PC-3 (cell line): ENCODE measurements at regions not wholly inside any gene's neighbourhood (a gene's known extent, or its start where the extent isn't known, plus 50 kb on each side); places are given as distances from the start of the nearest gene placed in this dataset.

Source experiments
- ATAC-seq: fragments of 200-7000 bp; cut with Tn5 transposase; 2 replicates; pipeline ENCODE4 v1.9.1; 2020; ENCODE audit warnings: mild to moderate bottlenecking, moderate library complexity
- BruUV-seq: library from RNA; stranded (reverse); fragments of 400-500 nt; replicated peaks from 2 replicates; lab custom pipeline; 2021; lab: Mats Ljungman, UMichigan
- CTCF ChIA-PET: fragments of 300-600 bp; sonication (Branson Sonifier 250); formaldehyde crosslinking; loops from one replicate; lab custom pipeline; 2022; ENCODE audit warnings: antibody characterized with exemption; lab: Charles Lee
- POLR2A ChIA-PET: fragments of 300-600 bp; sonication (Branson Sonifier 250); formaldehyde crosslinking; loops from one replicate; lab custom pipeline; 2022; ENCODE audit warnings: antibody characterized with exemption; ENCODE audit not compliant: unreplicated experiment; lab: Charles Lee
- DNase-seq: peaks from one replicate; pipeline ENCODE4 v3.0.0-alpha.2; 2015
- H2AFZ ChIP-seq: fragments of 300-600 bp; sonication (generic); 2 replicates; pipeline ENCODE4 v1.6.0; 2016; ENCODE audit warnings: antibody characterized with exemption, low read length
- H3F3A ChIP-seq: fragments of 300-600 bp; sonication (generic); one replicate; pipeline ENCODE4 v1.6.0; 2017; ENCODE audit warnings: antibody characterized with exemption, low read length, control low read depth, mild to moderate bottlenecking; ENCODE audit not compliant: unreplicated experiment
- H3K27ac ChIP-seq: fragments of 300-600 bp; sonication (generic); 2 replicates; pipeline ENCODE4 v1.5.1; 2016; ENCODE audit warnings: mild to moderate bottlenecking, low read length
- H3K27me3 ChIP-seq: fragments of 300-600 bp; sonication (generic); 2 replicates; pipeline ENCODE4 v1.6.1; 2016; ENCODE audit warnings: low read length, mixed read lengths
- H3K36me3 ChIP-seq: fragments of 300-600 bp; sonication (generic); 2 replicates; pipeline ENCODE4 v1.6.1; 2016; ENCODE audit warnings: low read depth, mixed run types, low read length, mixed read lengths
- H3K4me1 ChIP-seq: fragments of 300-600 bp; sonication (generic); 2 replicates; pipeline ENCODE4 v1.5.1; 2016; ENCODE audit warnings: low read length; ENCODE audit not compliant: insufficient read depth
- H3K4me2 ChIP-seq: fragments of 300-600 bp; sonication (generic); 2 replicates; pipeline ENCODE4 v1.6.0; 2016; ENCODE audit warnings: low read length
- H3K4me3 ChIP-seq: fragments of 300-600 bp; sonication (generic); 2 replicates; pipeline ENCODE4 v1.5.1; 2016; ENCODE audit warnings: mild to moderate bottlenecking, low read length, mixed read lengths
- H3K79me2 ChIP-seq: fragments of 300-600 bp; sonication (generic); 2 replicates; pipeline ENCODE4 v1.6.1; 2017; ENCODE audit warnings: low read length, mixed read lengths
- H3K9ac ChIP-seq: fragments of 300-600 bp; sonication (generic); 2 replicates; pipeline ENCODE4 v1.6.0; 2016; ENCODE audit warnings: mild to moderate bottlenecking, low read length
- H3K9me2 ChIP-seq: fragments of 300-600 bp; sonication (generic); replicated peaks from 2 replicates; pipeline ENCODE4 v1.6.1; 2016; ENCODE audit warnings: mixed run types, low read length, mixed read lengths
- H3K9me3 ChIP-seq: fragments of 300-600 bp; sonication (generic); 2 replicates; pipeline ENCODE4 v1.6.1; 2016; ENCODE audit warnings: low read length, mixed read lengths
- H4K20me1 ChIP-seq: fragments of 300-600 bp; sonication (generic); 2 replicates; pipeline ENCODE4 v1.6.1; 2016; ENCODE audit warnings: low read length, mixed read lengths
- EZH2 ChIP-seq: fragments of 300-600 bp; sonication (generic); IDR thresholded peaks from one replicate; pipeline ENCODE4 v1.6.1; 2017; ENCODE audit warnings: antibody characterized with exemption, mild to moderate bottlenecking, low read length; ENCODE audit not compliant: unreplicated experiment
- EZH2phosphoT487 ChIP-seq: fragments of 300-600 bp; sonication (generic); IDR thresholded peaks from 2 replicates; pipeline ENCODE4 v1.6.1; 2018; ENCODE audit warnings: mild to moderate bottlenecking, antibody characterized with exemption, low read length, borderline replicate concordance
- intact Hi-C: fragments of 100-400 bp; cut with micrococcal nuclease; formaldehyde crosslinking; loops from 2 replicates; pipeline ENCODE4 v1.9.0; 2023
- TF ChIP-seq, protein P1 (sequence below): fragments of 300-600 bp; sonication (generic); conservative IDR thresholded peaks from 2 replicates; pipeline ENCODE4 v1.5.1; 2017; ENCODE audit warnings: antibody characterized with exemption, low read depth, mild to moderate bottlenecking, low read length

DNA sequence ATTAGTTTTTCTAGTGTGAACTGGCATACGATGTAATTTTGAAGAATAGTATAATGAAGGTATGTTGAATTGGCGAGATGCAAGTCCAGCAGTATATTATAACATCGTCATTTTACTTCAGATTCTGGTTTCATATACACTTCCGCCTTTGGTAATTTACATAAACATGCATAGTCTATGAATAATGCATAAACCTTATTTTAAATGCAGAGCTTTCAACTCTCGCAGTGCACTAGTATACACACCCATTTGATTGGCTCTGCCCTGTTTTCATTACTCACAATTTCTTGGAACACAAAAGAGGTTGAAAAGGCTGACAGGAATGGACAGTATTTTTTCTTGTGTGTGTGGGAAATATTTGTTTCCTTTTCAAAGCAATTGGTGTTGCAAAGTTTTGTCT, 128.9 kb upstream of the CCNH start:
- no peak overlapping the region for H3K9ac ChIP-seq
- H4K20me1 ChIP-seq, result no peaks in the 10 kb centered on the region
- CTCF ChIA-PET, result interaction anchor here (0.6 to 0.8 kb wide), 4 partner anchors 121 to 1149 kb away, joined by 3 to 7 read pairs (median 4); no protein-coding TSS in a partner anchor
- no peaks in the 10 kb centered on the region for H3K36me3 ChIP-seq
- H3K79me2 ChIP-seq, result no peaks in the 10 kb centered on the region
- no peak overlapping the region for H3K27ac ChIP-seq
- intact Hi-C loops, result loop anchor here (1.0 to 5.0 kb wide), 4 partner anchors 206 to 599 kb away; no protein-coding TSS in a partner anchor
- no peaks in the 10 kb centered on the region for H3F3A ChIP-seq
- peaks cover 6% of the 10 kb centered on the region; the same call in 1 of the 2 replicates for H3K4me1 ChIP-seq
- no peak overlapping the region for H3K4me3 ChIP-seq
- no peak overlapping the region for H3K4me2 ChIP-seq
- H2AFZ ChIP-seq, result no peak overlapping the region
- no TSS peak for BruUV-seq
- no peaks in the 10 kb centered on the region for H3K9me2 ChIP-seq
- H3K9me3 ChIP-seq, result no peaks in the 10 kb centered on the region
- TF ChIP-seq EZH2, result no peak
- TF ChIP-seq, protein P1, sequence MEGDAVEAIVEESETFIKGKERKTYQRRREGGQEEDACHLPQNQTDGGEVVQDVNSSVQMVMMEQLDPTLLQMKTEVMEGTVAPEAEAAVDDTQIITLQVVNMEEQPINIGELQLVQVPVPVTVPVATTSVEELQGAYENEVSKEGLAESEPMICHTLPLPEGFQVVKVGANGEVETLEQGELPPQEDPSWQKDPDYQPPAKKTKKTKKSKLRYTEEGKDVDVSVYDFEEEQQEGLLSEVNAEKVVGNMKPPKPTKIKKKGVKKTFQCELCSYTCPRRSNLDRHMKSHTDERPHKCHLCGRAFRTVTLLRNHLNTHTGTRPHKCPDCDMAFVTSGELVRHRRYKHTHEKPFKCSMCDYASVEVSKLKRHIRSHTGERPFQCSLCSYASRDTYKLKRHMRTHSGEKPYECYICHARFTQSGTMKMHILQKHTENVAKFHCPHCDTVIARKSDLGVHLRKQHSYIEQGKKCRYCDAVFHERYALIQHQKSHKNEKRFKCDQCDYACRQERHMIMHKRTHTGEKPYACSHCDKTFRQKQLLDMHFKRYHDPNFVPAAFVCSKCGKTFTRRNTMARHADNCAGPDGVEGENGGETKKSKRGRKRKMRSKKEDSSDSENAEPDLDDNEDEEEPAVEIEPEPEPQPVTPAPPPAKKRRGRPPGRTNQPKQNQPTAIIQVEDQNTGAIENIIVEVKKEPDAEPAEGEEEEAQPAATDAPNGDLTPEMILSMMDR, result no peak
- TF ChIP-seq EZH2phosphoT487, result no peak
- H3K27me3 ChIP-seq, result peaks cover 4% of the 10 kb centered on the region; the same call in 1 of the 2 replicates
- POLR2A ChIA-PET, result interaction anchor here (0.5 kb wide), 1 partner anchor 11 kb away, joined by 3 read pairs; no protein-coding TSS in a partner anchor
- ATAC-seq, result 0 out of 2 replicates have a peak, but pooled peaks have one; percentile 18
- DNase-seq, result no peak

DNA sequence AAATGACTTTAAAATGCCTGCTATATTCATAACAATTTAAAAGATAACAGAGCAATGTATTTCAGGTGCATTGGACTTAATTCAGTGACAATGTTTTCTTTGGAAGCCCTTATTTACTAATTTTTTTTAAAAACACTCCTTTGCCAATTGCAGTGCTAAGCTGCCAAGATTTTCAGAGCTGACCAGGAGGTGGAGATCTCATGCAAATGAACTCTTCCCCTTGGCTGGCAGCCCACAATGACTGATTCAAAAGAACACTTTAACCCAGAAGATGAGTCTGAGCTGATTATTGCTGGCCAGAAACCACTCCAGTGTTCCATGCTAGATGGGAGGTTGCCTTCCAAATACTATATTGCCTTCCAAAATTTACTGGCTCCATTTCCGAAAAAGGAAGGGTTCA, 128.3 kb upstream of the CCNH start:
- Histone ChIP-seq H3K27me3 (peaks cover 4% of the 10 kb centered on the region; the same call in 1 of the 2 replicates), H3F3A (no peaks in the 10 kb centered on the region), H3K9me2 (no peaks in the 10 kb centered on the region), H3K9me3 (no peaks in the 10 kb centered on the region), H3K4me1 (peaks cover 6% of the 10 kb centered on the region; the same call in 1 of the 2 replicates), H3K36me3 (no peaks in the 10 kb centered on the region), H3K4me2 (no peak overlapping the region), H3K9ac (no peak overlapping the region), H2AFZ (no peak overlapping the region), H3K27ac (no peak overlapping the region), H3K79me2 (no peaks in the 10 kb centered on the region), H4K20me1 (no peaks in the 10 kb centered on the region), H3K4me3 (no peak overlapping the region)
- ATAC-seq, result peak; percentile 95
- no TSS peak for BruUV-seq
- ChIA-PET CTCF (interaction anchor here (0.6 to 0.8 kb wide), 3 partner anchors 121 to 1150 kb away, joined by 3 to 7 read pairs (median 4); no protein-coding TSS in a partner anchor), POLR2A (interaction anchor here (0.5 kb wide), 1 partner anchor 10 kb away, joined by 3 read pairs; no protein-coding TSS in a partner anchor)
- peak; percentile 90 for DNase-seq
- intact Hi-C loops, result loop anchor here (1.0 to 5.0 kb wide), 4 partner anchors 206 to 600 kb away; no protein-coding TSS in a partner anchor
- no peak for TF ChIP-seq EZH2phosphoT487
- TF ChIP-seq, protein P1, result peak; percentile 57
- TF ChIP-seq EZH2, result no peak

DNA sequence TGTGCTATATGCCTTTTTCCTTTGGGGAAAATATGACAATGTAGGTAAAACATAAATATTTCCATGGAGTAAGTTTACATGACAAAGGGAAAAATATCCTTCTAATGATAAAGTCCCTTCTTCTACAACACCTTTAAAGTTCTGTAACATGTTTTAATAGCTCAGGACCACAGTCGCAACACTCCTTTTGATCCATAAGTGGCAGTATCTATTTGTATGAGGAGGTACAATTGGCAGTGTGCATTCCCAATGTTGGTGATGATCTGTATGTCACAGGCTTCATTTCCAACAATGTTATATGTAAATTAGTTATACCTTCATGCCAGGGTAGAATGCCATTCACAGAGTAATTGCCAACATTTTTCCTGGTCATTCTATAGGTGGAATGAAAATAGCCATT, 127.1 kb upstream of the CCNH start:
- Histone ChIP-seq H3K4me1 (peaks cover 6% of the 10 kb centered on the region; the same call in 1 of the 2 replicates), H3K9me2 (no peaks in the 10 kb centered on the region), H2AFZ (no peak overlapping the region), H3K27ac (no peak overlapping the region), H3K4me3 (no peak overlapping the region), H3K9ac (no peak overlapping the region), H4K20me1 (no peaks in the 10 kb centered on the region), H3F3A (no peaks in the 10 kb centered on the region), H3K27me3 (no peaks in the 10 kb centered on the region; the same call in 1 of the 2 replicates), H3K9me3 (no peaks in the 10 kb centered on the region), H3K36me3 (no peaks in the 10 kb centered on the region), H3K4me2 (no peak overlapping the region), H3K79me2 (no peaks in the 10 kb centered on the region)
- peak; percentile 42 for DNase-seq
- BruUV-seq, result no TSS peak
- CTCF ChIA-PET, result interaction anchor here (0.7 to 1.0 kb wide), 2 partner anchors 28 to 241 kb away, joined by 3 to 7 read pairs; no protein-coding TSS in a partner anchor
- TF ChIP-seq EZH2phosphoT487, result no peak
- TF ChIP-seq, protein P1, result peak; percentile 46; the same call in 1 of the 2 replicates
- ATAC-seq, result peak; percentile 21; the same call in 1 of the 2 replicates
- intact Hi-C loops, result loop anchor here (2.0 to 5.0 kb wide), 2 partner anchors 227 to 601 kb away; no protein-coding TSS in a partner anchor
- POLR2A ChIA-PET, result no interaction called here
